Nephron progenitor cell (in vitro differentiated cells): ENCODE measurements at regions not wholly inside any gene's neighbourhood (a gene's known extent, or its start where the extent isn't known, plus 50 kb on each side); places are given as distances from the start of the nearest gene placed in this dataset.

Source experiments
- DNase-seq: peaks from one replicate; pipeline ENCODE4 v3.0.0; 2021
- H3K27ac Mint-ChIP-seq: 2 replicates; pipeline ENCODE4 v1.8.0; 2021; ENCODE audit warnings: mild to moderate bottlenecking, moderate library complexity, mixed read lengths
- H3K27me3 Mint-ChIP-seq: 2 replicates; pipeline ENCODE4 v1.8.0; 2021; ENCODE audit warnings: mild to moderate bottlenecking, low read depth, mixed read lengths; ENCODE audit not compliant: poor library complexity
- H3K36me3 Mint-ChIP-seq: 2 replicates; pipeline ENCODE4 v1.8.0; 2021; ENCODE audit warnings: low read depth, mixed read lengths
- H3K4me1 Mint-ChIP-seq: 2 replicates; pipeline ENCODE4 v1.8.0; 2021; ENCODE audit warnings: mixed read lengths
- H3K4me3 Mint-ChIP-seq: 2 replicates; pipeline ENCODE4 v1.8.0; 2021; ENCODE audit warnings: mild to moderate bottlenecking, moderate library complexity, mixed read lengths
- H3K9me3 Mint-ChIP-seq: 2 replicates; pipeline ENCODE4 v1.8.0; 2021; ENCODE audit warnings: mild to moderate bottlenecking, moderate library complexity, mixed read lengths
- TF ChIP-seq, protein P1 (sequence below): fragments of 200-600 bp; sonication (generic); IDR thresholded peaks from 2 replicates; pipeline ENCODE4 v1.5.0; 2021; ENCODE audit warnings: antibody characterized with exemption

DNA sequence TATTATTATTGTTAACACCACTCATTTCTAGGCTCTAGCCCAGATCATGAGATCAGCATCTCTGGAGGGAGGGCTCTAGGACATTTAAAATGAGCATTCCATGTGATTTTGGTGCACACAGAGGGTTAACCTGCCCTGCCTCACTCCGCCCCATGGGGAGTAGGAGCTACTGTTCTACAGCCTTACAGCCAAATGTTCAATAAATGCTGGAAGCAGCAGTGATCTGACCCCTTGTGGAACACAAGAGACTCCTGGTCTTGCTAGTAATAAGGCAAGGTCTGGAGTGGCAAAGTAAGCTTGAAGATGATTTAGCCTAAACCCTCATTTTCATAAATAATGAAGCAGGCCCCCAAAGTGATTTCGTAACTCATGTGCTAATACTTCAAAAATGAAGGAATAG is 166.4 kb upstream of the EOMES start:
- no peak overlapping the region for H3K27ac Mint-ChIP-seq
- peaks cover 15% of the 10 kb centered on the region for H3K9me3 Mint-ChIP-seq
- DNase-seq = no peak
- H3K36me3 Mint-ChIP-seq = peaks cover 12% of the 10 kb centered on the region
- no peak overlapping the region for H3K4me3 Mint-ChIP-seq
- TF ChIP-seq, protein P1, sequence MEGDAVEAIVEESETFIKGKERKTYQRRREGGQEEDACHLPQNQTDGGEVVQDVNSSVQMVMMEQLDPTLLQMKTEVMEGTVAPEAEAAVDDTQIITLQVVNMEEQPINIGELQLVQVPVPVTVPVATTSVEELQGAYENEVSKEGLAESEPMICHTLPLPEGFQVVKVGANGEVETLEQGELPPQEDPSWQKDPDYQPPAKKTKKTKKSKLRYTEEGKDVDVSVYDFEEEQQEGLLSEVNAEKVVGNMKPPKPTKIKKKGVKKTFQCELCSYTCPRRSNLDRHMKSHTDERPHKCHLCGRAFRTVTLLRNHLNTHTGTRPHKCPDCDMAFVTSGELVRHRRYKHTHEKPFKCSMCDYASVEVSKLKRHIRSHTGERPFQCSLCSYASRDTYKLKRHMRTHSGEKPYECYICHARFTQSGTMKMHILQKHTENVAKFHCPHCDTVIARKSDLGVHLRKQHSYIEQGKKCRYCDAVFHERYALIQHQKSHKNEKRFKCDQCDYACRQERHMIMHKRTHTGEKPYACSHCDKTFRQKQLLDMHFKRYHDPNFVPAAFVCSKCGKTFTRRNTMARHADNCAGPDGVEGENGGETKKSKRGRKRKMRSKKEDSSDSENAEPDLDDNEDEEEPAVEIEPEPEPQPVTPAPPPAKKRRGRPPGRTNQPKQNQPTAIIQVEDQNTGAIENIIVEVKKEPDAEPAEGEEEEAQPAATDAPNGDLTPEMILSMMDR = no peak
- H3K27me3 Mint-ChIP-seq = peaks cover 40% of the 10 kb centered on the region
- no peaks in the 10 kb centered on the region for H3K4me1 Mint-ChIP-seq

DNA sequence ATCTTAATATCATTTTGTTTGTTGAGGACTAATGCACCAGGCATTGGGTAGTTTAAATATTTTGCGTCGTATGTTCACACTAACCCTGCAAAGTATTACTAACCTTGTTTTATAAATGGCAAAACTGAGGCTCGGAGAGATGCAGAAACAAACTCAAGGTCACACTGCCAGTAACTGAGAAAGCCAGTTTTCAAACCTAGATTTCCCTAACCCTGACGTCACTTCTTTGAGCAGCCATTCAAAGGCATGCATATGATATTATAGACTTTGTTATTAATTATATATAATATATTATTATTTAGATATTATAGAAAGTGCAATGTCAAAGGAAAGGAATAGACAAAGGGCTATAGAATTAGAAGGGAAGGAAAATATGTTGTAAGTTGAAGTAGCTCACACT is 167.6 kb upstream of the EOMES start:
- H3K4me3 Mint-ChIP-seq = no peak overlapping the region
- peaks cover 12% of the 10 kb centered on the region for H3K36me3 Mint-ChIP-seq
- DNase-seq = no peak
- H3K4me1 Mint-ChIP-seq = no peaks in the 10 kb centered on the region
- H3K27ac Mint-ChIP-seq = no peak overlapping the region
- H3K9me3 Mint-ChIP-seq = peaks cover 15% of the 10 kb centered on the region
- TF ChIP-seq, protein P1 = no peak
- peaks cover 35% of the 10 kb centered on the region for H3K27me3 Mint-ChIP-seq

GRCh38 chr3:27900316-27900715 is 178.2 kb upstream of the EOMES start:
- no peak for DNase-seq
- H3K4me3 Mint-ChIP-seq = no peak overlapping the region
- H3K9me3 Mint-ChIP-seq = no peaks in the 10 kb centered on the region
- TF ChIP-seq, protein P1 = no peak
- no peaks in the 10 kb centered on the region for H3K36me3 Mint-ChIP-seq
- no peak overlapping the region for H3K27ac Mint-ChIP-seq
- H3K4me1 Mint-ChIP-seq = no peaks in the 10 kb centered on the region
- H3K27me3 Mint-ChIP-seq = peaks cover 7% of the 10 kb centered on the region

GRCh38 chr3:27903446-27903845 is 181.3 kb upstream of the EOMES start:
- Mint-ChIP-seq H3K36me3 (no peaks in the 10 kb centered on the region), H3K27me3 (peaks cover 10% of the 10 kb centered on the region), H3K27ac (no peak overlapping the region), H3K4me3 (no peak overlapping the region), H3K4me1 (no peaks in the 10 kb centered on the region), H3K9me3 (no peaks in the 10 kb centered on the region)
- TF ChIP-seq, protein P1 = no peak
- DNase-seq = no peak

DNA sequence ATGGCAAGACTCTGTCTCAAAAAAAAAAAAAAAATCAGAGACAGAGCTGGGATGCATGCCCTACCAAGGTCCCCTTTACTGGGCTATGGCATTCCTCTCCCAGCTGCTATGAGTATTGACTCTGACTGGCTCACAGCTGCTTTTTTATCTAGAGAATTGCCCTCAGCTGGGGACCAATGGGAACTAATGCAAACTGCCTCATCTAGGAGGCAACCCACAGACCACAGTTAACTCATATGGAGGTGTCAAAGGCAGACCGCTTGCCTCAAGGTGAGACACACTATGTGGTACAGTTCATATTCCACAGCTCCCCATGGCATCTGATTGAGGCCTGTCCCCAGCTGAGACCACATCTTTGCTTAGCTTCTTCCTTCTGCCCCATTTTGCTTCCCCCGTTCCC is 183.5 kb upstream of the EOMES start:
- peaks cover 17% of the 10 kb centered on the region for H3K27me3 Mint-ChIP-seq
- no peak for DNase-seq
- H3K36me3 Mint-ChIP-seq = no peaks in the 10 kb centered on the region
- TF ChIP-seq, protein P1 = no peak
- H3K4me3 Mint-ChIP-seq = no peak overlapping the region
- H3K9me3 Mint-ChIP-seq = no peaks in the 10 kb centered on the region
- no peak overlapping the region for H3K27ac Mint-ChIP-seq
- no peaks in the 10 kb centered on the region for H3K4me1 Mint-ChIP-seq

DNA sequence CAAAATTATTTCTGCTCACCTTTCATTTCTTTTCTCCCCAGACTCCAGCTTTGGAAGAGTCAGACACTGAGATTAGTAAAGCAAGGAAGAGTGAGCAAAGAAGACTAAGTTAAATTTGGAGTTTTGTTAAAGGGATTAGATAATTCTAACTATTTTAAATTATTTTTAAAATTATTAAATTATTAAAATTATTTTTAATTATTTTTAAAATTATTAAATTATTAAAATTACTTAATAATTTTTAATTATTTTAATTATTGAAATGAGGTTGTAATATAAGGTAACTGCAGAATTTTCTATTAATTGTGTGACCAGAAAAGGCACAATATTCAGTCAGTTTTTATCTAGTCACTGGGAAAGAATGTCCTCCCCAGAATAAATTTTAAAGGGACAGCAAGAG is 185.0 kb upstream of the EOMES start:
- H3K4me3 Mint-ChIP-seq = no peak overlapping the region
- TF ChIP-seq, protein P1 = no peak
- peaks cover 17% of the 10 kb centered on the region for H3K27me3 Mint-ChIP-seq
- H3K4me1 Mint-ChIP-seq = no peaks in the 10 kb centered on the region
- DNase-seq = no peak
- no peaks in the 10 kb centered on the region for H3K9me3 Mint-ChIP-seq
- H3K36me3 Mint-ChIP-seq = no peaks in the 10 kb centered on the region
- H3K27ac Mint-ChIP-seq = no peak overlapping the region
